NCI-H748 (cell line): ENCODE measurements at regions not wholly inside any gene's neighbourhood (a gene's known extent, or its start where the extent isn't known, plus 50 kb on each side); places are given as distances from the start of the nearest gene placed in this dataset.
A peak's percentile ranks its signal among the peaks of the same experiment; 100 is the strongest.

Source experiments
- DNase-seq: peaks from one replicate; lab custom pipeline; 2025; ENCODE audit not compliant: unreplicated experiment; lab: John Stamatoyannopoulos, UW

- peak; percentile 85 for DNase-seq
Measured at GRCh38 chr4:159003420-159004253, 99.2 kb upstream of the RAPGEF2 start.

GRCh38 chr4:159006202-159006601 lies 96.7 kb upstream of the RAPGEF2 start:
- DNase-seq, result peak; percentile 83

GRCh38 chr4:159008671-159009070 lies 94.2 kb upstream of the RAPGEF2 start:
- DNase-seq, result no peak

GRCh38 chr4:159009521-159009920 lies 93.4 kb upstream of the RAPGEF2 start:
- no peak for DNase-seq

- DNase-seq, result peak; percentile 40
Measured at GRCh38 chr4:159010100-159010499, 92.8 kb upstream of the RAPGEF2 start.

GRCh38 chr4:159010563-159011260 lies 92.2 kb upstream of the RAPGEF2 start:
- peak; percentile 86 for DNase-seq

GRCh38 chr4:159012381-159012780 lies 90.5 kb upstream of the RAPGEF2 start:
- DNase-seq, result no peak

GRCh38 chr4:159013692-159014091 lies 89.2 kb upstream of the RAPGEF2 start:
- no peak for DNase-seq

- no peak for DNase-seq
Measured at GRCh38 chr4:159014859-159015258, 88.0 kb upstream of the RAPGEF2 start.

- DNase-seq, result no peak
Measured at GRCh38 chr4:159015841-159016240, 87.0 kb upstream of the RAPGEF2 start.

GRCh38 chr4:159016593-159017024 lies 86.3 kb upstream of the RAPGEF2 start:
- DNase-seq, result peak; percentile 18

GRCh38 chr4:159017323-159018026 lies 85.4 kb upstream of the RAPGEF2 start:
- no peak for DNase-seq

- DNase-seq, result no peak
Measured at GRCh38 chr4:159018062-159018629, 84.7 kb upstream of the RAPGEF2 start.

- DNase-seq, result no peak
Measured at GRCh38 chr4:159019356-159019755, 83.5 kb upstream of the RAPGEF2 start.

GRCh38 chr4:159021597-159022385 lies 81.1 kb upstream of the RAPGEF2 start:
- DNase-seq, result no peak

GRCh38 chr4:159023741-159024140 lies 79.1 kb upstream of the RAPGEF2 start:
- no peak for DNase-seq

- peak; percentile 45 for DNase-seq
Measured at GRCh38 chr4:159024266-159024665, 78.6 kb upstream of the RAPGEF2 start.

GRCh38 chr4:159024828-159025227 lies 78.1 kb upstream of the RAPGEF2 start:
- DNase-seq, result no peak

GRCh38 chr4:159026329-159026728 lies 76.5 kb upstream of the RAPGEF2 start:
- no peak for DNase-seq

- DNase-seq, result no peak
Measured at GRCh38 chr4:159027535-159027934, 75.3 kb upstream of the RAPGEF2 start.

GRCh38 chr4:159029481-159029880 lies 73.4 kb upstream of the RAPGEF2 start:
- DNase-seq, result no peak
